DND-41 (cell line): ENCODE measurements at regions not wholly inside any gene's neighbourhood (a gene's known extent, or its start where the extent isn't known, plus 50 kb on each side); places are given as distances from the start of the nearest gene placed in this dataset.

ENCODE experiments used
- CTCF ChIP-seq: IDR thresholded peaks from 2 replicates; pipeline ENCODE4 v1.5.1; 2012; ENCODE audit warnings: borderline replicate concordance, low read length, moderate library complexity, mild to moderate bottlenecking; ENCODE audit not compliant: poor library complexity, severe bottlenecking; ENCODE audit errors: extremely low read depth
- EZH2 ChIP-seq: IDR thresholded peaks from 3 replicates; pipeline ENCODE4 v1.6.1; 2012; ENCODE audit warnings: borderline replicate concordance, low read depth, mild to moderate bottlenecking, moderate library complexity, low read length, inconsistent platforms; ENCODE audit not compliant: severe bottlenecking

- TF ChIP-seq CTCF: no peak
- no peak for TF ChIP-seq EZH2
Measured at GRCh38 chr5:124059200-124059599, 547.2 kb downstream of the CSNK1G3 start.
